HG03095 (cell line): ENCODE measurements at regions not wholly inside any gene's neighbourhood (a gene's known extent, or its start where the extent isn't known, plus 50 kb on each side); places are given as distances from the start of the nearest gene placed in this dataset.

ENCODE experiments used
- ATAC-seq: cut with Tn5 transposase; IDR thresholded peaks from one replicate; pipeline ENCODE4 v1.9.1; 2021; ENCODE audit warnings: moderate library complexity; ENCODE audit not compliant: unreplicated experiment

- no peak for ATAC-seq
These were observed 84.3 kb upstream of the PRDM11 start for GRCh38 chr11:45062115-45062514.

GRCh38 chr11:45062974-45063635 lies 83.3 kb upstream of the PRDM11 start:
- no peak for ATAC-seq

- ATAC-seq = no peak
These were observed 82.8 kb upstream of the PRDM11 start for GRCh38 chr11:45063669-45064068.

GRCh38 chr11:45067966-45068365 lies 78.5 kb upstream of the PRDM11 start:
- ATAC-seq = no peak

- ATAC-seq = no peak
These were observed 75.2 kb upstream of the PRDM11 start for GRCh38 chr11:45071232-45071631.

GRCh38 chr11:45073685-45074141 lies 72.7 kb upstream of the PRDM11 start:
- ATAC-seq = no peak

GRCh38 chr11:45075519-45075918 lies 70.9 kb upstream of the PRDM11 start:
- ATAC-seq = no peak

- ATAC-seq = no peak
These were observed 70.5 kb upstream of the PRDM11 start for GRCh38 chr11:45075952-45076351.

- ATAC-seq = no peak
These were observed 69.7 kb upstream of the PRDM11 start for GRCh38 chr11:45076761-45077160.

- no peak for ATAC-seq
These were observed 68.0 kb upstream of the PRDM11 start for GRCh38 chr11:45078236-45079074.

- ATAC-seq = no peak
These were observed 67.4 kb upstream of the PRDM11 start for GRCh38 chr11:45079075-45079444.

- no peak for ATAC-seq
These were observed 66.9 kb upstream of the PRDM11 start for GRCh38 chr11:45079567-45079942.

GRCh38 chr11:45079943-45080719 lies 66.3 kb upstream of the PRDM11 start:
- peak; percentile 69 for ATAC-seq

GRCh38 chr11:45082744-45083543 lies 63.5 kb upstream of the PRDM11 start:
- ATAC-seq = no peak

- ATAC-seq = no peak
These were observed 62.8 kb upstream of the PRDM11 start for GRCh38 chr11:45083544-45084087.

GRCh38 chr11:45085646-45086501 lies 60.6 kb upstream of the PRDM11 start:
- ATAC-seq = no peak

- ATAC-seq = no peak
These were observed 59.9 kb upstream of the PRDM11 start for GRCh38 chr11:45086526-45086925.

GRCh38 chr11:45087086-45087899 lies 59.1 kb upstream of the PRDM11 start:
- ATAC-seq = no peak

GRCh38 chr11:45087900-45088160 lies 58.6 kb upstream of the PRDM11 start:
- no peak for ATAC-seq
